HG02798 (cell line): ENCODE measurements at regions not wholly inside any gene's neighbourhood (a gene's known extent, or its start where the extent isn't known, plus 50 kb on each side); places are given as distances from the start of the nearest gene placed in this dataset.
"Not testable (repeated sequence)": the region's sequence is repeated elsewhere in the genome, so short reads cannot be mapped to it uniquely, and the experiment has no call there.

Experiments
- ATAC-seq: cut with Tn5 transposase; IDR thresholded peaks from one replicate; pipeline ENCODE4 v1.9.1; 2021; ENCODE audit warnings: mild to moderate bottlenecking; ENCODE audit not compliant: unreplicated experiment, poor library complexity

GRCh38 chr11:15675683-15676082, 561.0 kb downstream of the INSC start:
- ATAC-seq, result no peak

DNA sequence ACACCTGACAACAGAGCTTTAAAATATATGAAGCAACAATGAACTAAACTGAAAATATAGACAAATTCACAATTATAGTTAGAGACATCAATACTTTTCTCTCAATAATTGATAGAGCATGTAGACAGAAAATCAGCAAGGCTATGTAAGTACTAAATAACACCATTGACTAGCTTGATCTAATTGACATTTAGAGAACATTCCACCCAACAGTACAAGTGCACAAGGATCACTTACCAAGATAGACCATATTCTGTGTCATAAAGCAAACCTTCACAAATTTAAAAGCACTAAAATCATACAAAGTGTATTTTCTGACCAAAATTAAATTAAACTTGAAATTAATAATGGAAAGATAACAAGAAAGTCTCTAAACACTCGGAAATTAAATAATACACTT, 562.5 kb downstream of the INSC start:
- ATAC-seq, result no peak

- ATAC-seq, result no peak
Observed at GRCh38 chr11:15683528-15683927, 568.8 kb downstream of the INSC start.

DNA sequence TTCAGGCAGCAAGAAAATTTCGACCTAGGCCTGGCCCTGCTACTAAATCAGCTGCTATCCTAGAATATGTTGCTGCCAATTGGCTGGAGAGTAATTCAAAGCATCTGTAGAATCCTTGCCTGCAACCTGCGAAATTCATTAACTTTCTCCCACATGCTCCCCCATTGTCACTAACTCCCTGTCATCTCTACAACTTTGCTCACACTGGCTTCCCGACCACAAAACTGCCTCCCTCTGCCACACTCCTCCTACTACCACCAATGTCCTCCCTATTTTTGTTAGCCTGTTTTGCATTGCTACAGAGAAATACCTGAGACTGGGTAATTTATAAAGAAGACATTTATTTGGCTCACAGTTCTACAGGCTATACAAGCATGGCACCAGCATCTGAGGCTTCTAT, 570.6 kb downstream of the INSC start:
- no peak for ATAC-seq

DNA sequence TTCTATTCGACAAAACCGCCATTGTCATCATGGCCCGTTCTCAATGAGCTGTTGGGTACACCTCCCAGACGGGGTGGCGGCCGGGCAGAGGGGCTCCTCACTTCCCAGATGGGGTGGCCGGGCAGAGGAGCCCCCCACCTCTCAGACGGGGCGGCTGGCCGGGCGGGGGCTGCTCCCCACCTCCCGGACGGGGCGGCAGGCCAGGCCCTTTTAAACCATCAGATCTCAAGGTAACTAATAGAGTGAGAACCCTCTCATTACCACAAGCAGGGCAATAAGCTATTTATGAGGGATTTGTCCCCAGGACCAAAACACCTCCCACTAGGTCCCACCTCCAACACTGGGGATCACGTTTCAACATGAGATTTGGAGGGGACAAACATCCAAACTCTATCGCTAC, 571.5 kb downstream of the INSC start:
- ATAC-seq, result not testable (repeated sequence)

DNA sequence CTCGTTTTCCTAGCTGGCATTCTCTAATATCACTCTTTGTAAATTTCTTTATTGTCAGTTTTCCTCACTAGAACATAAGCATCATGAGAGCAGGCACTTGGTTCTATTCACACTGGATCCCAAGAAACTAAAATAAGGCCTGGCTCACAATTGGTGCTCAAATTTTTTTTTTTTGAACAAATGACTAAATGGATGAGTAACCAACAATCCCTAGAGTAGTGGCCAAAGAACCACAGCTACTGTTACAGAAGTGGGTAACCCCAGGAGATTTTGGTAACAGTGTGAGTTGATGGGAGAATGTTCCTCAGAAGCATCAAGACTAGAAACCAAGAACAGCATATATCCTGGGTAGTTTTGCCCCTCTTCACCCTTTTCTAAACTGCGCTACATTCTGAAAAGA, 572.6 kb downstream of the INSC start:
- no peak for ATAC-seq

DNA sequence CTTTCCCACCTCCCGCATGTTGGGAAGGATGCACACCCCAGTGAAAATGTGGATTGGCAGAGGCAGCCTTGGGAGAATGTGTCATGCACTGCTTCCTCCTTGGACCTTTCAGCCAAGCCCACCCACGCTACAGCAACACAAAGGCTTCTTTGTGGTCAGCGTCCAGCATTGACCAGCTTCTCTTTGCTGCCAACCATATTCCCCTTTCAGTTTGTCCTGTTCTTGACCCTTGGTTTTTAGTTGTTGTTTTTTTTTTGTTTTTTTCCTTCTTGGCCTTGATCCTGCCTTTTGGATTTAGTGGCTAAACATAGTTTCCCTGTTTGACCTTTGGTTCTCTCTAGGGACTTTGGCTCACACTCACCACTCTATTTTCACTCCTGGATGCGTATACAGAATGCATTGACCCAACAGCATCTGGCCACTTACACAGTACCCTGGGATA, 573.6 kb downstream of the INSC start:
- ATAC-seq, result no peak

GRCh38 chr11:15690320-15690719, 575.6 kb downstream of the INSC start:
- ATAC-seq, result no peak

GRCh38 chr11:15692739-15693138, 578.0 kb downstream of the INSC start:
- peak; percentile 49 for ATAC-seq

GRCh38 chr11:15695096-15695721, 580.5 kb downstream of the INSC start:
- ATAC-seq, result no peak

DNA sequence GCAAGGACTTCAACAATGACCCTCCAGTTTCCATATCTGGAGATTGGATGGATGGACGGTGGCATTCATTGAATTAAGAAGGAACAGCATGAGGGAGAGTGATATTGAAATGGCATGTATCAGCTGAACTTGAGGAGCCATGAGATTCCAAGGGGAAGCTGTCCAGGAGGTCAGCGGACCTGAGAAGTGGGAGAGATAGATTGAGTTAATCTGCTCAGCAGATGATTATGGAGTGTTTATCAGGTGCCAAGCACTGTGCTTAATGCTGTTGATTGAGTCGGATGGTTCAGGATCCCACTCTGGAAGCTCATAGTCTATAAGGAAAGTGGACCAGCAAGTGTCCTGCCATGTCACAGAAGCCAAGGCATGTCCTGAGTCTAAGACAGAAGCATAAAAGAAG, 581.3 kb downstream of the INSC start:
- no peak for ATAC-seq

- ATAC-seq, result no peak
Observed at GRCh38 chr11:15697437-15698236, 582.9 kb downstream of the INSC start.

DNA sequence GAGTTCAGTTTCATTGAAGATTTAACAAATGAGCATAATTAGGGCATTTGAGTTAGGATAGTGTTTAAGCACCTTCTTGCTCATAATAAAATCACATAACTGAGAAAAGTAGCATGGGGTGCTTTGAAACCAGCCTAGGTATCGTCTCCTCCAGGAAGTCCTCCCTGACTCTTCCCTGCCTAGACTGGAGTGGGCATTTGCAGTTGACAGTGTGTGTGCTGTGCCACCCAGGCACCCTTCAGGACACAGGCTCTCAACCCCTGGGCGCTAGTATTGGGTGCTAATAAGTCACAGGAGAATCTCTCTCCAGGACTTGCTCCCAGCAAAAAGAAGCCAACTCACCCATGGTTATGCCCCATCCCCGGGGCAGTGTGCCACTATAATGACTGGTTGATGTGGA, 584.1 kb downstream of the INSC start:
- no peak for ATAC-seq

DNA sequence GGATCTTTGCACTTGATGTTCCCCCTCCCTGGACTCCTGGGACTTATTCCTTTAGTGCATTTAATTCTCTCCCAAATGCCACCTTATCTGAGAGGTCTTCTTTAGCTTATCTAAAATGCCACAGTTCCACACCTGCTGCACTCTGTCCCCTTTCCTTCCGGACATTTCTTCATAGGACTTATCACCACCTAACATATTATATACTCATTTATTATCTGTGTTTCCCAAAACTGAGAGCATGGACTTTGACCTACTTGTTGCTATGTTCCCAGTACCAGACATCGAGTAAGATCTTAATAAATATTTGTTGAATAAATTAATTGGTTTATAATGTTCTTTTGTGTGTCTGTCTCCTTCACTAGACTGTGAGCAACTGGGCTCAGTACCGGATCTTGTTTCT, 585.3 kb downstream of the INSC start:
- ATAC-seq, result no peak

GRCh38 chr11:15700456-15700855, 585.7 kb downstream of the INSC start:
- no peak for ATAC-seq

DNA sequence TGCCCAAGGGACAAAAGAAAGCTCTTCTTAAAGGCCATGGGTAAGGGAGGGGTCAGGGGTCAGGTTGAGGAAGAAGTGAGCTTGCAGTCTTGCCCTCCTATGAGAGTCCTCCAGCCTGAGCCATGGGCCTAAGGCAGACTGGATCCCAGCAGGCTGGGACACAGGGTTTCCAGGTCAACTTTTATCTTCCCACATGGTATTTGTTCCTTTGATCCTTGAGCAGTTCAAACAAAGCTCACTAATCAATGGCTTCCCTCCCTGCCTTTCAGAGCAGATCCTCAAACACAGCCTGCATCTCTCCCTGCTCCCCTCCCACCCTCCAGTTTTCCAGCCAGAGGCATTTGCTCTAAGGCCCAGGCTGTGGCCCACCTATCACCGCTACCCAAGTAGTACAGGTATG, 589.3 kb downstream of the INSC start:
- ATAC-seq, result no peak

DNA sequence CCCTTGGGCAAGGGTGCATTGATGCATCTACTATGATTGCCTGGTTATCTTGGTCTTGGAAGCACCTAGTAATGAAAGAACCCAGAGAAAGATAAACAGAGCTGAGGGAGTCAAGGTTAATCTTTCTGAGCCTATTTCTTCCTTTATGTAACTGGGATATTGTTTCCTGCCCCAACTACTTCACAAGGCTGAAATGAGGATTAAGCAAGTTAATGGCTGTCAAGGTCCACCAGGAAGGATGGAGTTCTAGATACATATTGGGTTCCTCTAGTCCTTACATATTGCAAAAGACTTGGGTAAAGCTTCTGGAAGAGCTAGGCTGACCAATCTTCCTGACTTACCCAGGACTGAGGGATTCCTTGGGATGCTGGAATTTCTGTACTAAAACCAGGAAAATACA, 589.8 kb downstream of the INSC start:
- ATAC-seq, result no peak

GRCh38 chr11:15705891-15706290, 591.2 kb downstream of the INSC start:
- ATAC-seq, result no peak

- ATAC-seq, result no peak
Observed at GRCh38 chr11:15707194-15707593, 592.5 kb downstream of the INSC start.

GRCh38 chr11:15707971-15708370, 593.2 kb downstream of the INSC start:
- ATAC-seq, result no peak

DNA sequence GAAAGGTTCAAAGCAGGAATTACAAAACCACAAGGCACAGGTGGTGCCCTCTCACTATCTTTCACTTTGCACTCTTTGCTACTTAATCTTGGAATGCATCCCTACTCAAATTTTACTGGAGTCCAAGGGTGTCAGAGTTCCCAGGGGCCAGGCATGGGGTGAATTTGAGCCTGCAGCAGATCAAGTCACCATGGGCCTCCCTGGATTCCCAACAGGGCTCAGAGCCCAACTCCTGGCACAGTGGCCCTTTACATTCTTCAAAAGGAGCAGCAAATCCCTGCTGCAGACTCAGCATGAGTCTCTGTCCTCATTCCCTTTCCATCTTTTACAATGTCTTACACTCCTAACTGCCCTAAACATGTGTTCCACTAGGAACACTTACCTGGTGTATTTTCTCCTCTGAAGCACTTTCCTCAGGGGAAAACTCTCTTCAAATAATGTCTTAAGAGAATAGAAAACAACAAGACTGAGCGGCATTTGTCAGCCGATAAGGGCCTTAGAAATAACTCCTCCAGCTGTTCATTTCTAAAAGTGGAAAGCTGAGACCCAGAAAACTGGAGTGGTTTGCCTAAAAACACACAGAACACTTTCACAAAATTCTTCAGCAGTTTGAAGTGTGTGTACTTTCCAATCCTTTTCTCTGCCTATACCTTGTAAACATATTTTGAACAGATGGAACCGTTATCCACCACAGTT, 596.0 kb downstream of the INSC start:
- no peak for ATAC-seq
